Mucosa of descending colon (tissue), 3 donors: ENCODE measurements at regions not wholly inside any gene's neighbourhood (a gene's known extent, or its start where the extent isn't known, plus 50 kb on each side); places are given as distances from the start of the nearest gene placed in this dataset.
A peak's percentile ranks its signal among the peaks of the same experiment; 100 is the strongest.

Source experiments
- ATAC-seq: fragments of 200-7000 bp; cut with Tn5 transposase; one replicate; pipeline ENCODE4 v1.9.1; 2020; ENCODE audit warnings: mild to moderate bottlenecking, moderate library complexity
- DNase-seq, 3 donors: peaks; one replicate each; pipeline ENCODE4 v3.0.0-alpha.2; 2020
- H3K36me3 ChIP-seq: fragments of 200-600 bp; one replicate; pipeline ENCODE4 v1.8.0; 2021; ENCODE audit warnings: low read depth, mild to moderate bottlenecking
- H3K4me1 ChIP-seq: fragments of 200-600 bp; one replicate; pipeline ENCODE4 v1.8.0; 2021; ENCODE audit warnings: low read depth, mild to moderate bottlenecking
- H3K4me3 ChIP-seq: fragments of 200-600 bp; one replicate; pipeline ENCODE4 v1.8.0; 2021; ENCODE audit warnings: mild to moderate bottlenecking
- H3K9me3 ChIP-seq: fragments of 200-600 bp; one replicate; pipeline ENCODE4 v1.8.0; 2021; ENCODE audit warnings: mild to moderate bottlenecking
- intact Hi-C, 2 donors: fragments of 100-400 bp; cut with DNase I in 1 of 2; cut with micrococcal nuclease in 1 of 2; formaldehyde crosslinking; loops; one replicate each; pipeline versions ENCODE4 v1.11.0 to v1.11.1; 2022; cut with DNase I, micrococcal nuclease
- TF ChIP-seq, protein P1 (sequence below): fragments of 200-600 bp; IDR thresholded peaks from one replicate; pipeline ENCODE4 v1.8.0; 2022; ENCODE audit warnings: antibody characterized with exemption, mild to moderate bottlenecking
- donor health status: DM: no; HTN: no; CAD: no; lungs with moderate emphysema.
- donor health status: DM: no; HTN: no; CAD: no.
- donor health status: DM: no; HTN: yes; CAD: no.

GRCh38 chr12:31210104-31210503, 115.8 kb downstream of the SINHCAF start:
- Histone ChIP-seq H3K9me3 (no peaks in the 10 kb centered on the region), H3K4me1 (no peaks in the 10 kb centered on the region), H3K36me3 (no peaks in the 10 kb centered on the region), H3K4me3 (no peak overlapping the region)
- intact Hi-C loops = no loop called here
- TF ChIP-seq, protein P1, sequence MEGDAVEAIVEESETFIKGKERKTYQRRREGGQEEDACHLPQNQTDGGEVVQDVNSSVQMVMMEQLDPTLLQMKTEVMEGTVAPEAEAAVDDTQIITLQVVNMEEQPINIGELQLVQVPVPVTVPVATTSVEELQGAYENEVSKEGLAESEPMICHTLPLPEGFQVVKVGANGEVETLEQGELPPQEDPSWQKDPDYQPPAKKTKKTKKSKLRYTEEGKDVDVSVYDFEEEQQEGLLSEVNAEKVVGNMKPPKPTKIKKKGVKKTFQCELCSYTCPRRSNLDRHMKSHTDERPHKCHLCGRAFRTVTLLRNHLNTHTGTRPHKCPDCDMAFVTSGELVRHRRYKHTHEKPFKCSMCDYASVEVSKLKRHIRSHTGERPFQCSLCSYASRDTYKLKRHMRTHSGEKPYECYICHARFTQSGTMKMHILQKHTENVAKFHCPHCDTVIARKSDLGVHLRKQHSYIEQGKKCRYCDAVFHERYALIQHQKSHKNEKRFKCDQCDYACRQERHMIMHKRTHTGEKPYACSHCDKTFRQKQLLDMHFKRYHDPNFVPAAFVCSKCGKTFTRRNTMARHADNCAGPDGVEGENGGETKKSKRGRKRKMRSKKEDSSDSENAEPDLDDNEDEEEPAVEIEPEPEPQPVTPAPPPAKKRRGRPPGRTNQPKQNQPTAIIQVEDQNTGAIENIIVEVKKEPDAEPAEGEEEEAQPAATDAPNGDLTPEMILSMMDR = no peak
- DNase-seq (no peak), ATAC-seq (no peak)

GRCh38 chr12:31210541-31210940, 115.4 kb downstream of the SINHCAF start:
- no peak overlapping the region for H3K4me3 ChIP-seq
- TF ChIP-seq, protein P1 = no peak
- no peaks in the 10 kb centered on the region for H3K4me1 ChIP-seq
- H3K36me3 ChIP-seq = no peaks in the 10 kb centered on the region
- ATAC-seq (no peak), DNase-seq (no peak)
- H3K9me3 ChIP-seq = no peaks in the 10 kb centered on the region
- intact Hi-C loops = no loop called here

DNA sequence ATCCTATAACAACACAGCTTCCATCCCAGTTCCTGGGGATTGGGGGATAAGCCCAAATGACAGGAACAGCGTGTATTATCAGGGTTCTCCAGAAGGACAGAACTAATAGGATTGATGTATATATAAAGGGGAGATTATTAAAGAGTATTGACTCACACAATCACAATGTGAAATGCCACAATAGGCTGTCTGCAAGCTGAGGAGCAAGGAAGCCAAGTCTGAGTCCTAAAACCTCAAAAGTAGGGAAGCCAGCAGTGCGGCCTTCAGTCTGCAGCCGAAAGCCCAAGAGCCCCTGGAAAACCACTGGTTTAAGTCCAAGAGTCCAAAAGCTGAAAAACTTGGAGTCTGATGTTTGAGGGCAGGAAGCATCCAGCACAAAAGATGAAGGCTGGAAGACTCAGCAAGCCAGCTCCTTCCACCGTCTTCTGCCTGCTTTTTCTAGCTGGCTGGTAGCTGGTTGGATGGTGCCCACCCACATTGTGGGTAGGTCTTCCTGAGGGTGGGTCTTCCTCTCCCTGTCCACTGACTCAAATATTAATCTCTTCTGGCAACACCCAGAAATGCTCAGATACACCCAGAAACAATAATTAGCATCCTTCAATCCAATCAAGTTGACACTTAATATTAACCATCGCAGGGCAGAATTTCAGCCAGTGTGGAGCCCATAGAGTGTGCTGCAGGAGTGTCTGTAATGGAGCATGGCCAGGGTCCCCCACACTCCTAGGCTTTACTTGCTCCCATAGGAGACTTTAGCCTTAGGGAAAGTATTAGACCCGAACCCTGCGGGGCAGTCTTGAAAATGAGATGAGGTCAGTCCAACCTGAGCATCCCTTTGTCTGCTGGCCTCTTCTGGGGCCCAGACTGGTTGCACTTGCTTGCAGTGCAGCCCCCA, 111.1 kb downstream of the SINHCAF start:
- intact Hi-C loops = no loop called here
- DNase-seq (no peak), ATAC-seq (no peak)
- Histone ChIP-seq H3K4me1 (no peaks in the 10 kb centered on the region), H3K36me3 (no peaks in the 10 kb centered on the region), H3K4me3 (no peak overlapping the region), H3K9me3 (no peaks in the 10 kb centered on the region)
- TF ChIP-seq, protein P1 = no peak

GRCh38 chr12:31215518-31216232, 110.3 kb downstream of the SINHCAF start:
- Histone ChIP-seq H3K4me3 (no peak overlapping the region), H3K4me1 (no peaks in the 10 kb centered on the region), H3K36me3 (no peaks in the 10 kb centered on the region), H3K9me3 (no peaks in the 10 kb centered on the region)
- peak in 1 of 3 donors; percentile 40 for DNase-seq
- TF ChIP-seq, protein P1 = no peak
- peak; percentile 24 for ATAC-seq
- intact Hi-C loops = no loop called here

DNA sequence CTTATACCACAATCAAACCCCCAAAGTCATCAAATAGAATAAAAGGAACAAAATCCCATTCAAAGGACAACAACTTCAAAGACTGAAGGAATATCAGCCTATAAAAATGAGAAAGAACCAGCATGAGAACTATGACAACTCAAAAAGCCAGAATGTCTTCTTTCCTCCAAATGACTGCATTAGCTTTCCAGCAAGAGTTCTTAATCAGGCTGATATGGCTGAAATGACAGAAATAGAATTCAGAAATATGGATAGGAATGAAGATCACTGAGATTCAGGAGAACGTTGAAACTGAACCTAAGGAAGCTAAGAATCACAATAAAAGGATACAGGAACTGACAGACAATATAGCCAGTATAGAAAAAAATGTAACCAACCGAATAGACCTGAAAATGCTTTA, 109.5 kb downstream of the SINHCAF start:
- DNase-seq (no peak), ATAC-seq (no peak)
- H3K4me3 ChIP-seq = no peak overlapping the region
- intact Hi-C loops = no loop called here
- H3K36me3 ChIP-seq = no peaks in the 10 kb centered on the region
- TF ChIP-seq, protein P1 = no peak
- no peaks in the 10 kb centered on the region for H3K4me1 ChIP-seq
- H3K9me3 ChIP-seq = no peaks in the 10 kb centered on the region
